Natural killer cell treated with Interleukin-12 subunit alpha and Interleukin-12 subunit beta and Interleukin-15 and Interleukin-18, amount 100 ng/mL, for 72 hours (primary cell): ENCODE measurements at regions not wholly inside any gene's neighbourhood (a gene's known extent, or its start where the extent isn't known, plus 50 kb on each side); places are given as distances from the start of the nearest gene placed in this dataset.

Experiments used
- ATAC-seq, 2 donors: fragments of 150-1000 bp; cut with Tn5 transposase in 1 of 2; sonication (Bioruptor Pico), chemical (Tn5 transposase) in 1 of 2; 2 replicates each; pipeline ENCODE4 v1.10.0; 2021
- DNase-seq: peaks from one replicate; pipeline ENCODE4 v3.0.0; 2022; ENCODE audit warnings: low spot score
- H3K27ac Mint-ChIP-seq, 2 donors: 1 replicate in 1 of 2; 2 replicates in 1 of 2; pipeline ENCODE4 v1.8.0; 2022; ENCODE audit warnings: mixed read lengths in 2 of 2, mild to moderate bottlenecking in 1 of 2, moderate library complexity in 1 of 2
- H3K27me3 Mint-ChIP-seq, 2 donors: 1 replicate in 1 of 2; 2 replicates in 1 of 2; pipeline ENCODE4 v1.8.0; 2022; ENCODE audit warnings: mixed read lengths in 2 of 2
- H3K36me3 Mint-ChIP-seq: one replicate; pipeline ENCODE4 v1.8.0; 2022; ENCODE audit warnings: mixed read lengths
- H3K4me1 Mint-ChIP-seq, 2 donors: 1 replicate in 1 of 2; 2 replicates in 1 of 2; pipeline ENCODE4 v1.8.0; 2022; ENCODE audit warnings: low read depth in 2 of 2, mixed read lengths in 2 of 2, mild to moderate bottlenecking in 1 of 2
- H3K4me3 Mint-ChIP-seq: one replicate; pipeline ENCODE4 v1.8.0; 2022; ENCODE audit warnings: mixed read lengths
- H3K9me3 Mint-ChIP-seq: 2 replicates; pipeline ENCODE4 v1.8.0; 2022; ENCODE audit warnings: mixed read lengths

DNA sequence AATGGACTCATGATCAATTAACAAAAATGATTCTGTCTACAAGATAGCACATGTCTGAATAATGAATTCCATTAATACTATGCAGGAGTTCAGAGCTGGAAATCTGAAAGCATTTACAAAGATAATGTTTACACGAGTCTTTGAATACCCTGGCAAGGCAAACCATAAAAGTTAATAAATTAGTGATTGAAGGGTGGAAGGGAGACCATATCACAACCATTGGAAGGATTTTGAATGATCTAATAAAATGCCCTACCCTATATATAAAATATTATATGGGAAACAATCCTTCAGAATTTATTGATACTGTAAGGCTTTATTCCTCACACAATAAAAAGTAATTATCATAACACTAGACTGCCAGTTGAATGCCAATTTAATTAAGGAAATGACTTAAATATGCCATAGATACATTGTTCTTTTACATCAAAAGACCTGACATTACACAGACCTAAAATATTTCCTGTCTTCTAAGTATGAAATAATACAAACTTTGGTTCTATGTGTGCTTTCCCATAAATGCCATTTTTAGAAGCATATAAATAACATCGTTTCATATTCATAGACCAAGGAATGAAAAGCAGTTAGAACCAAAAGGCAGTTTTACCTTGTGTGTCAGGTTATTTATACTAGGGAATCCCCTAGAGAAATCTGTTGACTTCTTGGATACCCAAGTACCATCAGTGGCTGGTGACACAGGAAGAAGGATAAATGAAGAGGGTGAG lies 249.2 kb upstream of the MARCKS start:
- Mint-ChIP-seq H3K9me3 (peaks cover 5% of the 10 kb centered on the region), H3K27ac (no peak overlapping the region), H3K36me3 (no peaks in the 10 kb centered on the region), H3K4me3 (no peak overlapping the region), H3K27me3 (peaks cover 0 to 6% of the 10 kb centered on the region in 2 donors), H3K4me1 (no peaks in the 10 kb centered on the region)
- no peak for DNase-seq
- no peak for ATAC-seq

DNA sequence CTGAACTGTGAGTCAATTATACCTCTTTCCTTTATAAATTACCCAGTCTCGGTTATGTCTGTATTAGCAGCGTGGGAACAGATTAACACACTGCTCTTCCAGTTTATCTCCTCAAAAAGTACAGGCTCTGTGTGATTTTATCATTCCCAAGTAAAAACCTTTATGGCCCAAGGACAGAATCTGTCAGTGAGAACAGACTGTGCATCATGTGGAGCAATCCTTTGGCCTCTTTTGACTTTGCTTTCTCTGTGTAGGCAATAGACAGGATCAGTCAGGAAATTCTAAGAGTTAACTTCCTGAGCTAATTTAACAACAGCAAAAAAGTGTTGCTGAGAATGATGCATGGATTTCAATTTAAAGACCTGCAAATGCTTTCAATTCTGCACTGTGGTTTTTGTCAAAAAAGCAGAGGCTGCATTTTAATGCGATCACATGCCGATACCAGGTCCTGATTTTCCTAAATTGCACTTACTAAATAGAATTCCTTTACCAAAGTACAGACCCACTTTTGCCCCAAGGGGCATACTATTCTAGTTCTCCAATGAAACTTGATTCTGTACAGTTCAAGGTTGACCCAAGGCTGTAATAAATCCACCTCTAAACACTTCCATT lies 246.7 kb upstream of the MARCKS start:
- Mint-ChIP-seq H3K4me3 (no peak overlapping the region), H3K36me3 (no peaks in the 10 kb centered on the region), H3K27me3 (peaks cover 0 to 6% of the 10 kb centered on the region in 2 donors), H3K9me3 (peaks cover 4% of the 10 kb centered on the region), H3K4me1 (no peaks in the 10 kb centered on the region), H3K27ac (no peak overlapping the region)
- no peak for ATAC-seq
- DNase-seq: no peak

DNA sequence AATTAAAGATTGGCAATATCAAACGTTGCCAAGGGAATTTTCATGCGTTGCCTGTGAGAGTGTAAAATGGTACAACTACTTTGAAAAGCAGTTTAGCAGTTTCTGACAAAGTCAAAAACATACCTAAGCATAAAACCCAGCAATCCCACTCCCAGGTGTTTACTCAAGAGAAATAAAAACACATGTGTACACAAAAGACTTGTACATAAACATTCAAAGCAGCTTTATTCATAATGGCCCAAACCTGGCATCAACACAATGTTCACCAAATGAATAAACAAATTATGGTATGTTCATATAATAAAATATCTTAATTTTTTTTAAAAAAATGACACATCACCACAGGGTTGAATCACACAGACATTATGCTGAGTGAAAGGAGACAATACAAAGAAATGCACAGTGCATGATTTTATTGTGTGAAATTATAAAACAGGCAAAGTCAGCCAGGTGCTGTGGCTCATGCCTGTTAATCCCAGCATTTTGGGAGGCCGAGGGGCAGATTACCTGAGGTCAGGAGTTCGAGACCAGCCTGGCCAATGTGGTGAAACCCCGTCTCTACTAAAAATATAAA lies 240.4 kb upstream of the MARCKS start:
- peaks cover 0 to 6% of the 10 kb centered on the region in 2 donors for H3K27me3 Mint-ChIP-seq
- no peaks in the 10 kb centered on the region for H3K4me1 Mint-ChIP-seq
- H3K36me3 Mint-ChIP-seq: no peaks in the 10 kb centered on the region
- no peak for ATAC-seq
- H3K9me3 Mint-ChIP-seq: peaks cover 4% of the 10 kb centered on the region
- no peak for DNase-seq
- no peak overlapping the region for H3K27ac Mint-ChIP-seq
- H3K4me3 Mint-ChIP-seq: no peak overlapping the region

GRCh38 chr6:113619077-113619476 lies 238.1 kb upstream of the MARCKS start:
- H3K27me3 Mint-ChIP-seq: peaks cover 2 to 3% of the 10 kb centered on the region in 2 donors
- no peak for DNase-seq
- no peak overlapping the region for H3K4me3 Mint-ChIP-seq
- peaks cover 6% of the 10 kb centered on the region for H3K9me3 Mint-ChIP-seq
- H3K27ac Mint-ChIP-seq: no peak overlapping the region
- H3K36me3 Mint-ChIP-seq: no peaks in the 10 kb centered on the region
- no peaks in the 10 kb centered on the region for H3K4me1 Mint-ChIP-seq
- no peak for ATAC-seq

- H3K36me3 Mint-ChIP-seq: no peaks in the 10 kb centered on the region
- H3K4me3 Mint-ChIP-seq: no peak overlapping the region
- ATAC-seq (no peak), DNase-seq (no peak)
- H3K9me3 Mint-ChIP-seq: peaks cover 6% of the 10 kb centered on the region
- H3K27me3 Mint-ChIP-seq: peaks cover 0 to 2% of the 10 kb centered on the region in 2 donors
- H3K27ac Mint-ChIP-seq: no peak overlapping the region
- H3K4me1 Mint-ChIP-seq: peaks cover 0 to under 1% of the 10 kb centered on the region in 2 donors
Measured at GRCh38 chr6:113620386-113620785, 236.8 kb upstream of the MARCKS start.

GRCh38 chr6:113622254-113622653 lies 234.9 kb upstream of the MARCKS start:
- ATAC-seq: no peak
- no peaks in the 10 kb centered on the region for H3K36me3 Mint-ChIP-seq

GRCh38 chr6:113623129-113623528 lies 234.0 kb upstream of the MARCKS start:
- no peak overlapping the region for H3K4me3 Mint-ChIP-seq
- ATAC-seq (no peak), DNase-seq (no peak)
- peaks cover 0 to 2% of the 10 kb centered on the region in 2 donors for H3K27me3 Mint-ChIP-seq
- H3K36me3 Mint-ChIP-seq: no peaks in the 10 kb centered on the region
- H3K9me3 Mint-ChIP-seq: peaks cover 6% of the 10 kb centered on the region
- peaks cover 2 to 22% of the 10 kb centered on the region in 2 donors for H3K4me1 Mint-ChIP-seq
- no peak overlapping the region for H3K27ac Mint-ChIP-seq

More at GRCh38 chr6:113622254-113622653, 234.9 kb upstream of the MARCKS start:
- DNase-seq: no peak
- H3K4me1 Mint-ChIP-seq: peaks cover 2 to 14% of the 10 kb centered on the region in 2 donors
- peaks cover 0 to 2% of the 10 kb centered on the region in 2 donors for H3K27me3 Mint-ChIP-seq
- H3K27ac Mint-ChIP-seq: no peak overlapping the region
- H3K4me3 Mint-ChIP-seq: no peak overlapping the region
- peaks cover 6% of the 10 kb centered on the region for H3K9me3 Mint-ChIP-seq

- DNase-seq (no peak), ATAC-seq (peak in 1 of 2 donors; percentile 69)
- H3K36me3 Mint-ChIP-seq: no peaks in the 10 kb centered on the region
- no peak overlapping the region for H3K27ac Mint-ChIP-seq
- peaks cover 6% of the 10 kb centered on the region for H3K9me3 Mint-ChIP-seq
- peaks cover 6 to 37% of the 10 kb centered on the region in 2 donors for H3K4me1 Mint-ChIP-seq
- peak overlapping the region; percentile 11 for H3K4me3 Mint-ChIP-seq
- peaks cover 0 to 2% of the 10 kb centered on the region in 2 donors for H3K27me3 Mint-ChIP-seq
Measured at GRCh38 chr6:113625850-113626249, 231.3 kb upstream of the MARCKS start.

DNA sequence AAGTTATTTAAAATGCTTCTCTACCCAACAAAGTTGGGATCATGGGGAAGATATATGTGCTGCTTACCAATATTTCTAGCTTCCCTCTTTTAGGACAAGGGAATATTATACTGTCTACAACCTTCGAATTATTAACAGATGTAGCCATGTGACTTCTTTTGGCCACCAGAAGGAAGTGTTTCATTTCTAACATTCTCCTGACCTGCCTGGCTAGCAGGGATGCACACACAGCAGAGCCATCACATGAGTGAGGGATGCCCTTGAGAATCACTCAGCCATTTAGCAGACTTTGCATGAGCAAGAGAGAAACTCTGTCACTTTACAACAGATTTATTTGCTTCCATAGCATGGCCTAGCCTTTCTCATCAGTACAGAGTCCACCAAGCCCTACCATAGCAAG lies 230.7 kb upstream of the MARCKS start:
- no peak for ATAC-seq
- H3K27me3 Mint-ChIP-seq: peaks cover 0 to 2% of the 10 kb centered on the region in 2 donors
- no peak overlapping the region for H3K27ac Mint-ChIP-seq
- DNase-seq: no peak
- peaks cover 6% of the 10 kb centered on the region for H3K9me3 Mint-ChIP-seq
- H3K4me3 Mint-ChIP-seq: no peak overlapping the region
- H3K36me3 Mint-ChIP-seq: no peaks in the 10 kb centered on the region
- H3K4me1 Mint-ChIP-seq: peaks cover 7 to 44% of the 10 kb centered on the region in 2 donors

- ATAC-seq: no peak
- peaks cover 0 to 2% of the 10 kb centered on the region in 2 donors for H3K27me3 Mint-ChIP-seq
Measured at GRCh38 chr6:113627480-113627879, 229.7 kb upstream of the MARCKS start.

DNA sequence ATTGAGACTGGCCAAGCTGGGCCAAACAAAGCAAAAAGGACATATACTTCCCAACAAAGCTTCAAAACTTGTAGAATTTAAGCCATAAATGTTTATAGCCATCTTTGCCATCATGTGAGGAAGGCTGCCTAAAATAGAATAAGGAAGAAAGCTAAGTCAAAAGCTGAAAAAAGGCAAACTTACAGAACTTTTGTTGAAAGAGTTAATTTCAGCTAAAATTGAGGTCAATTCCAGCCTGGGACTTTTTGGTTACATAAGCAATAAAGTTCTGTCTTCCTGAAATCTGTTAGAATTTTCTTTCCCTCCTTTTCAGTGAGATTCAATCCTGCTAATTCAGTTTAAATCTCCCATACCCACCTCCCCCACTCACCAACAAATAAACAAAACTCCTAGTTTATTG lies 227.9 kb upstream of the MARCKS start:
- no peak for ATAC-seq
- no peaks in the 10 kb centered on the region for H3K36me3 Mint-ChIP-seq
- H3K9me3 Mint-ChIP-seq: no peaks in the 10 kb centered on the region
- peaks cover 15 to 56% of the 10 kb centered on the region in 2 donors for H3K4me1 Mint-ChIP-seq
- H3K4me3 Mint-ChIP-seq: peak overlapping the region; percentile 3
- H3K27ac Mint-ChIP-seq: no peak overlapping the region
- no peak for DNase-seq
- H3K27me3 Mint-ChIP-seq: no peaks in the 10 kb centered on the region

More at GRCh38 chr6:113627480-113627879, 229.7 kb upstream of the MARCKS start:
- Mint-ChIP-seq H3K27ac (no peak overlapping the region), H3K4me3 (no peak overlapping the region), H3K36me3 (no peaks in the 10 kb centered on the region), H3K4me1 (peaks cover 9 to 51% of the 10 kb centered on the region in 2 donors), H3K9me3 (peaks cover 3% of the 10 kb centered on the region)
- DNase-seq: no peak

DNA sequence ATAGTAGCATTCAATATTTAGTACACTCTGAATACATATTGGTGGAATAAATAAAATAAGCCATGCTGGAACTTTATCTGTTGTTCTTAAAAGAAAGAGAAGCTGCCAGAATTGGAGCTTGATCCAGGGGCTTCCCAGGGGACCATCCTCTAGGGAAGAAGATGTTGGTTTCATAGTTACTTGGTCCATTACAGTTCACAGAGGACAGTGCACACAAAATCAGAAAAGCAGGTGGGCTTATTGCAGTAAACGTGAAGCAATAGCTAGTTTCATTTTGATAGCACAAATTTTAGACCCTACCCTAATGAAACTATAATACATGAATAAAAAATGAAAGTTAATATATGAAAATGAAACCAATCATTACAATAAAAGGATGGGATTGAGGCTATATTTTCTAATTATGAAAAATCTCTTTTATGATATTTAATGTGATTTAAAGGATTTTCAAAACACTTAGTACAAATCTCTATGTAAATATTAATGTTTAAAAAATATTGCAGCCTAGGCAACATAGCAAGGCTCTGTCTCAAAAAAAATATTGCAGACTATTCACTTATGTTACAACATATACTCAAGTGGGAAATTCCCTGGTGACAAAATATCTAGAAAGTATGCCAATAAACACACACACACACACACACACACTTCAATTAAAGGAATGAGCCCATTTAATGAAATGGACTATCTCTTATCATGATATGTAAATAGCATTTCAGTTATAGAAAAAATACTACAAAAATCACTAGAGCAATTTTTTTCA lies 227.0 kb upstream of the MARCKS start:
- peak overlapping the region; percentile 75 for H3K4me3 Mint-ChIP-seq
- no peaks in the 10 kb centered on the region for H3K27me3 Mint-ChIP-seq
- ATAC-seq (no peak), DNase-seq (no peak)
- H3K27ac Mint-ChIP-seq: peak overlapping the region; percentile 83 to 89
- no peaks in the 10 kb centered on the region for H3K36me3 Mint-ChIP-seq
- H3K4me1 Mint-ChIP-seq: peaks cover 24 to 65% of the 10 kb centered on the region in 2 donors
- no peaks in the 10 kb centered on the region for H3K9me3 Mint-ChIP-seq

DNA sequence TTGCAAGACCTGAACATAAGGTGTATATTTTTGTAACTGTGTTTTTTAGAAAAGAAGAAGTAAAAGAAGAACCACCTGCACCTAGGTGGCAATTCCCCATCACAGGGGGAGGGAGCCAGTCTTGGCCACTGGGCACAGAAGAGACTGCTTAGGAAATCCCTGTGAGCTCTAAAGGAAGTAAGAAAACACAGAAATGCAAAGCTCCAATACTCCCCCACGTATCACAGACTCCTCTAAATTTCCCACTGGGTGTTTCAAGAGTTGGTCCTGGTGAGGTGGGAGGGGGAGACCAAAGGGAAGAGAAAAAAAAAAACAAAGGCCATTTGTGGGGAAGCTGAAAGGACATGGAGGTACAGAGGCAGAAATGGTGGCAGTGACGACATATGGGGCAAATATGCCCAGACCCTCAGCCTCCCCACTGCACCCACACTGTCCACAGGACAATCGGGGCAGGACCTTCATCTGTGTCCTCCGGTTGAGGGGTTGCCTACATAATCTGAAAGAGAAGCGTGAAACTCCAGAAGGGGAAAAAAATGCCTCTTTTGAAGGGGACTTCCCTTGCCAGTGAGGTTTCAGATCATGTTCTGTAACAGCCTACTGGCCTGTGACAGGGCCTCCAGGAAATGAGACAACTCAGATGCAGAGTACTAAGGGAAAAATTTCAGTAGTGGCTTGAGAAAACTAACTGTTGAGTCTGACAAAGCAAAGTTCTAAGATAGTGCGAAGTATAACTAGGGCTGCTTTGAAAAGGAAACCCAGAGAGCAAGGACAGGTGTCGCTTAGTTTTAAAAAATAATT lies 226.2 kb upstream of the MARCKS start:
- Mint-ChIP-seq H3K27me3 (no peaks in the 10 kb centered on the region), H3K9me3 (no peaks in the 10 kb centered on the region), H3K36me3 (no peaks in the 10 kb centered on the region), H3K27ac (peak overlapping the region; percentile 83 to 89), H3K4me1 (peaks cover 24 to 59% of the 10 kb centered on the region in 2 donors), H3K4me3 (peak overlapping the region; percentile 75)
- DNase-seq (no peak), ATAC-seq (peak; percentile 85)
